Pancreas (tissue), 10 donors: ENCODE measurements at regions not wholly inside any gene's neighbourhood (a gene's known extent, or its start where the extent isn't known, plus 50 kb on each side); places are given as distances from the start of the nearest gene placed in this dataset.

Experiments used
- ATAC-seq, 4 donors: fragments of 200-7000 bp; cut with Tn5 transposase; one replicate each; pipeline versions ENCODE4 v1.8.0 to v1.9.1; 2020; ENCODE audit warnings: mild to moderate bottlenecking in 4 of 4, moderate library complexity in 4 of 4
- DNase-seq, 6 donors: peaks; one replicate each; pipeline ENCODE4 v3.0.0-alpha.2; 2020
- FAIRE-seq: peaks from 2 replicates; lab custom pipeline; 2012; peaks lifted over from hg19 to GRCh38; lab: Jason Lieb, UNC
- H3K27ac ChIP-seq, 4 donors: fragments of 200-600 bp; sonication (generic); 1 replicate in 3 of 4; 2 replicates in 1 of 4; pipeline versions ENCODE4 v1.5.0 to v1.8.0; 2020
- H3K27me3 ChIP-seq, 4 donors: fragments of 200-600 bp; one replicate each; pipeline ENCODE4 v1.8.0; 2021
- H3K36me3 ChIP-seq, 3 donors: fragments of 200-600 bp; sonication (generic) in 1 of 3; one replicate each; pipeline versions ENCODE4 v1.5.0 to v1.8.0; 2020 to 2021
- H3K4me1 ChIP-seq, 3 donors: fragments of 200-600 bp; one replicate each; pipeline ENCODE4 v1.8.0; 2021
- H3K4me3 ChIP-seq, 4 donors: fragments of 200-600 bp; sonication (generic) in 2 of 4; one replicate each; pipeline versions ENCODE4 v1.5.0 to v1.8.0; 2020 to 2021
- H3K9me3 ChIP-seq, 4 donors: fragments of 200-600 bp; one replicate each; pipeline ENCODE4 v1.8.0; 2021
- whole genome bisulfite sequencing, 2 donors: extraction: QIAGEN DNeasy Blood & Tissue Kit; methylation state at CpG; one replicate each; pipeline ENCODE4 v1.1.7; 2013; 5-methylcytosine and 5-hydroxymethylcytosine counted together
- intact Hi-C, 3 donors: fragments of 100-400 bp; cut with DNase I; formaldehyde crosslinking; loops; one replicate each; pipeline versions ENCODE4 v1.11.1 to v1.14.2; 2022
- TF ChIP-seq, protein P1 (sequence below), 4 donors: fragments of 200-600 bp; sonication (generic) in 3 of 4; IDR thresholded peaks; one replicate each; pipeline versions ENCODE4 v1.5.0 to v1.8.0; 2021; ENCODE audit warnings: antibody characterized with exemption in 4 of 4
- donor health status: healthy with polysubstance abuse.
- donor health status: DM: no; HTN: no; CAD: no; lungs with moderate emphysema.
- donor health status: DM: no; HTN: no; CAD: no.
- donor health status: control.
- donor health status: control.
- donor health status: Bipolar disorder and iron deficiency.
- donor health status: DM: yes; HTN: yes; CAD: no.
- donor health status: DM: no; HTN: no; CAD: no.
- donor health status: DM: no; HTN: no; CAD: no.
- donor health status: DM: yes; HTN: yes; CAD: no.

DNA sequence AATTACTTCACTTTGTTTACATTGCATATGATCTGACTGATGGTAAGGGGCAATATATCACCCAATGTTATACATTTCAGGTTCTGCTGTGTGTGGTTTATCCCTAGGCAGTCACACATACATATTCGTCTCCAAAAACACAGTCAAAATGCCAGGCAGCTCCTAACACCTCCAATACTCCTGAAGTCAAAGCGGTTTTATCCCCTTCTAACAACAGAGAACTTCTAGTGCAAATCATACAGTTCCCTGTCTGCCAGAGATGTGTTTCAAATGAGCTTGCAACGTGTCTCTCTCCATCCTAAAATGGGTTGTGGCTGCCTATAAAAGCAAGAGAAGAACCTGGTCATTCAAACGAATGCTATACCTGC lies 328.9 kb downstream of the ELAVL2 start:
- WGBS, 2 donors, result 42 to 56% methylated on average over 4 of the region's 4 CpGs
- no peak for FAIRE-seq

DNA sequence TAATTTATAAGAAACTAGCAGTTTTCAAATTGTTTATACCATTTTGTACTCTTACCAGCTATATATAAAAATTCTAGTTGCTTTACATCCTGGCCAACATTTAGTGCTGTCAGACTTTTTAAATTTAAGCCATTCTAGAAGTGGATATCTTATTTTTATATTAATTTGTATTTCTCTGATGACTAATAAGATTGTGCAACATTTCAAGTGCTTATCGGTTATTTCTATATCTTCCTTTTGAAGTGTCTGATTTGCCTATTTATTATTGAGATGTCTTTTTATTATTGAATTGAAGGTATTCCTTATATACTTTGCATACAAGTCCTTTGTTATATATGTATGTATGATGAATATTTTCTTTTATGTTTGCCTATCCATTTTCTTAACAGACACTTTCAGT lies 324.0 kb downstream of the ELAVL2 start:
- DNase-seq (no peak), FAIRE-seq (no peak), ATAC-seq (no peak)
- 72 to 79% methylated on average over 1 of the region's 1 CpG for WGBS, 2 donors
- TF ChIP-seq, protein P1, sequence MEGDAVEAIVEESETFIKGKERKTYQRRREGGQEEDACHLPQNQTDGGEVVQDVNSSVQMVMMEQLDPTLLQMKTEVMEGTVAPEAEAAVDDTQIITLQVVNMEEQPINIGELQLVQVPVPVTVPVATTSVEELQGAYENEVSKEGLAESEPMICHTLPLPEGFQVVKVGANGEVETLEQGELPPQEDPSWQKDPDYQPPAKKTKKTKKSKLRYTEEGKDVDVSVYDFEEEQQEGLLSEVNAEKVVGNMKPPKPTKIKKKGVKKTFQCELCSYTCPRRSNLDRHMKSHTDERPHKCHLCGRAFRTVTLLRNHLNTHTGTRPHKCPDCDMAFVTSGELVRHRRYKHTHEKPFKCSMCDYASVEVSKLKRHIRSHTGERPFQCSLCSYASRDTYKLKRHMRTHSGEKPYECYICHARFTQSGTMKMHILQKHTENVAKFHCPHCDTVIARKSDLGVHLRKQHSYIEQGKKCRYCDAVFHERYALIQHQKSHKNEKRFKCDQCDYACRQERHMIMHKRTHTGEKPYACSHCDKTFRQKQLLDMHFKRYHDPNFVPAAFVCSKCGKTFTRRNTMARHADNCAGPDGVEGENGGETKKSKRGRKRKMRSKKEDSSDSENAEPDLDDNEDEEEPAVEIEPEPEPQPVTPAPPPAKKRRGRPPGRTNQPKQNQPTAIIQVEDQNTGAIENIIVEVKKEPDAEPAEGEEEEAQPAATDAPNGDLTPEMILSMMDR (IDR thresholded peaks at IDR 0.05), result no peak
- Histone ChIP-seq H3K9me3 (no peaks in the 10 kb centered on the region), H3K4me1 (no peaks in the 10 kb centered on the region), H3K27me3 (no peaks in the 10 kb centered on the region), H3K36me3 (no peaks in the 10 kb centered on the region), H3K27ac (no peak overlapping the region), H3K4me3 (no peak overlapping the region)
- intact Hi-C loops, result no loop called here

More for the DNA sequence above, 328.9 kb downstream of the ELAVL2 start:
- ATAC-seq (no peak), DNase-seq (no peak)
- intact Hi-C loops, result loop anchor here in 1 of 3 donors (10.0 kb wide), 1 partner anchor 372 kb away; no protein-coding TSS in a partner anchor
- Histone ChIP-seq H3K4me1 (no peaks in the 10 kb centered on the region), H3K36me3 (no peaks in the 10 kb centered on the region), H3K27ac (no peak overlapping the region), H3K9me3 (no peaks in the 10 kb centered on the region), H3K4me3 (no peak overlapping the region), H3K27me3 (no peaks in the 10 kb centered on the region)
- TF ChIP-seq, protein P1 (IDR thresholded peaks at IDR 0.05), result no peak

DNA sequence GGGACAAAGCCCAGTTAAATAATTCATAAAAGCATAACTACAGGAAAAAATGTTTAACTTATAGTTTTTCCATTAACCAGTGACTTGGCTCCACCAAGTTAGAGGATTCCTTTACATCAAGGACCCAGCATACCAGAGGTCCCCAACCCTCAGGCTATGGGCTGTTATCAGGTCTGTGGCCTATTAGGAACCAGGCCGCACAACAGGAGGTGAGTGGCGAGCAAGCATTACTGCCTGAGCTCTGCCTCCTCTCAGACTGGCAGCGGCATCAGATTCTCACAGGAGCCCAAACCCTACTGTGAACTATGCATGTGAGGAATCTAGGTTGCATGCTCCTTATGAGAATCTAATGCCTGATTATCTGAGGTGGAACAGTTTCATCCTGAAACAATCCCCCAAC lies 303.1 kb downstream of the ELAVL2 start:
- no peak for DNase-seq
- Histone ChIP-seq H3K27ac (no peak overlapping the region), H3K4me1 (no peaks in the 10 kb centered on the region), H3K27me3 (no peaks in the 10 kb centered on the region), H3K36me3 (no peaks in the 10 kb centered on the region), H3K4me3 (no peak overlapping the region), H3K9me3 (no peaks in the 10 kb centered on the region)
- FAIRE-seq, result no peak
- intact Hi-C loops, result no loop called here
- 70 to 80% methylated on average over 3 of the region's 3 CpGs for WGBS, 2 donors
- no peak for ATAC-seq
- TF ChIP-seq, protein P1 (IDR thresholded peaks at IDR 0.05), result no peak

DNA sequence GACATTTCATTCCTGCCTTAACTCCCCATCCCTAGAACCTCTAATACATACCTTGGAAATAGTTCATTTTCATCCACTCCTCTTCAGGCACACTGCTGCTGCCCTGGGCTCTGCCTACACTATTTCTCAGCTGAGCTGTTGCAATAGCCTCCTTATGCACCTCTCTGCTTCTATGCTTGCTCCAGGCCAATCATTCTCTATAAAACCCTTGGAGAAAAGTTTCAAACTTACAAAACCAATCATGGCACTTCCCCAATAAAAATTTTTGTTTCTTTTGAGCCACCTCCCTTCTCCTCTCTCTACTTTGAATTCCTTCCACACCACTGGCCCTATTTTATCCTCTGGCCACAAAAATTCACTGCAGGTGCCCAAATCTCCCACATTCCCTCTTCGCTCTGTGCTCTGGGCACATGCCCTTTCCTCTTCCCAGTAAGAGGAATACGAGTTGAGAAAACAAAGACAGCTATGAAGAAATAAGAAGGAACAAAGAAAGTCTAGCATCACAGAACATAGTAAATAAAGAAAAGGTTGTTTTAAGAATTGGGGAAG lies 301.4 kb downstream of the ELAVL2 start:
- DNase-seq (no peak), ATAC-seq (no peak), FAIRE-seq (no peak)
- intact Hi-C loops, result no loop called here
- Histone ChIP-seq H3K9me3 (no peaks in the 10 kb centered on the region), H3K36me3 (no peaks in the 10 kb centered on the region), H3K27ac (no peak overlapping the region), H3K27me3 (no peaks in the 10 kb centered on the region), H3K4me3 (no peak overlapping the region), H3K4me1 (no peaks in the 10 kb centered on the region)
- 50 to 76% methylated on average over 2 of the region's 2 CpGs for WGBS, 2 donors
- TF ChIP-seq, protein P1 (IDR thresholded peaks at IDR 0.05), result no peak

DNA sequence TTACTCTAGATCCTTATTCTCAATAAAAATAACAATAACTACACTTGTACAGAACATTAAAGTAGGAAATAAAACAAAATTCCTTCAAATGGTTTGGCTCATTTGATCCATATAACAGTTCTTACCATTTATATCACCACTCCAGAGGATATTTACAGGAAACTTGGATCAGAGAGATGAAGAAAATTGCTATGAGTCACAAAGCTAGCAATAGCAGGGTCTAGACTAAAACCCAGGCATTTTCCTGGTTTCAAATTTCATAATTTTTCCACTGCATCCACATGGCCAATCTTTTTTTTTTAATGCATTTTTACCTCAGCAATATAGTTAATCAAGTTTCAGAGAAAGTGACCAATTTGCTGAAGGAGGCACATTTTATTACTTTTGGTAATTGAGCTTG lies 299.2 kb downstream of the ELAVL2 start:
- Histone ChIP-seq H3K27ac (no peak overlapping the region), H3K4me1 (no peaks in the 10 kb centered on the region), H3K4me3 (no peak overlapping the region), H3K36me3 (no peaks in the 10 kb centered on the region), H3K27me3 (no peaks in the 10 kb centered on the region), H3K9me3 (no peaks in the 10 kb centered on the region)
- intact Hi-C loops, result no loop called here
- no peak for DNase-seq
- ATAC-seq, result no peak
- no peak for FAIRE-seq
- TF ChIP-seq, protein P1 (IDR thresholded peaks at IDR 0.05), result no peak
